ENCODE measurements at regions not wholly inside any gene's neighbourhood (a gene's known extent, or its start where the extent isn't known, plus 50 kb on each side); places are given as distances from the start of the nearest gene placed in this dataset.

GRCh38 chr11:111120161-111120560 is 125.4 kb upstream of the POU2AF2 start:
- DNase-seq (ENCODE audit: extremely low spot score): no peak
- TF ChIP-seq, protein P1, sequence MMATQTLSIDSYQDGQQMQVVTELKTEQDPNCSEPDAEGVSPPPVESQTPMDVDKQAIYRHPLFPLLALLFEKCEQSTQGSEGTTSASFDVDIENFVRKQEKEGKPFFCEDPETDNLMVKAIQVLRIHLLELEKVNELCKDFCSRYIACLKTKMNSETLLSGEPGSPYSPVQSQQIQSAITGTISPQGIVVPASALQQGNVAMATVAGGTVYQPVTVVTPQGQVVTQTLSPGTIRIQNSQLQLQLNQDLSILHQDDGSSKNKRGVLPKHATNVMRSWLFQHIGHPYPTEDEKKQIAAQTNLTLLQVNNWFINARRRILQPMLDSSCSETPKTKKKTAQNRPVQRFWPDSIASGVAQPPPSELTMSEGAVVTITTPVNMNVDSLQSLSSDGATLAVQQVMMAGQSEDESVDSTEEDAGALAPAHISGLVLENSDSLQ (IDR thresholded peaks at IDR 0.05): no peak
- no peak for TF ChIP-seq CTBP1 (IDR thresholded peaks at IDR 0.05; ENCODE audit: borderline replicate concordance)
- no peak for TF ChIP-seq FOXM1 (IDR thresholded peaks at IDR 0.05; ENCODE audit: borderline replicate concordance)
- no peak for TF ChIP-seq SUZ12 (IDR thresholded peaks at IDR 0.05)
- no peak for TF ChIP-seq LEF1 (IDR thresholded peaks at IDR 0.05; ENCODE audit: borderline replicate concordance)
- no peak for TF ChIP-seq ELF4 (IDR thresholded peaks at IDR 0.05)
- no peak for TF ChIP-seq ZNF384 (IDR thresholded peaks at IDR 0.05)
- TF ChIP-seq HDGF (IDR thresholded peaks at IDR 0.05; ENCODE audit: borderline replicate concordance): no peak
- TF ChIP-seq NFRKB (IDR thresholded peaks at IDR 0.05): no peak
- no peak for TF ChIP-seq L3MBTL2 (conservative IDR thresholded peaks at IDR 0.05)
- no peak for TF ChIP-seq BHLHE40 (IDR thresholded peaks at IDR 0.05; ENCODE audit: borderline replicate concordance)
- no peak for TF ChIP-seq ARNT (IDR thresholded peaks at IDR 0.05)
- POLR2A ChIA-PET: no interaction called here
- CTCF ChIA-PET: no interaction called here

DNA sequence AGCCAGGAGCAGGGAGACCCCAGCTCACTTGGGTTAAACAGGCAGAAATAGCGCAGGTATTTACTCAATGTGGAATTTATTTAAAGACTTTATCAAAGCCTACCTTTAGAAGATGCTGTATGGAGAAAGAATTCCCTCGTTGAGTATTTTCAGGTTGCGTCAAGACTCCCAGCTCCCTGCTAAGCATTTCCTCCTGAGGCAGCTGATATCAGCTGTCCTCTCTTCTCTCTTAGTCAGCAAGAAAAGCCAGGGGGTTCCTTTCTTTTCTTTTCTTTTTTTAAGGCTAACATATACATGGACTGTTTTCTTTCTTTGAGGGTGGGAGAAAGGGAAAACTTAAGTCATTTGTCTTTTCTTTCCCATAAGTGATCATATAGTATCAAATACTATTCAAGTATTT is 125.8 kb upstream of the POU2AF2 start:
- POLR2A ChIA-PET: no interaction called here
- DNase-seq (ENCODE audit: extremely low spot score): no peak
- CTCF ChIA-PET: no interaction called here
- TF ChIP-seq SUZ12 (IDR thresholded peaks at IDR 0.05) (no peak), FOXM1 (IDR thresholded peaks at IDR 0.05; ENCODE audit: borderline replicate concordance) (no peak), FOXA1 (IDR thresholded peaks at IDR 0.05) (no peak), CTBP1 (IDR thresholded peaks at IDR 0.05; ENCODE audit: borderline replicate concordance) (no peak), TARDBP (IDR thresholded peaks at IDR 0.05) (no peak)

- no peak for DNase-seq (ENCODE audit: extremely low spot score)
- POLR2A ChIA-PET: no interaction called here
- TF ChIP-seq BHLHE40 (IDR thresholded peaks at IDR 0.05; ENCODE audit: borderline replicate concordance): no peak
- TF ChIP-seq FOXM1 (IDR thresholded peaks at IDR 0.05; ENCODE audit: borderline replicate concordance): no peak
- no peak for TF ChIP-seq NFRKB (IDR thresholded peaks at IDR 0.05)
- no peak for TF ChIP-seq ZNF384 (IDR thresholded peaks at IDR 0.05)
- TF ChIP-seq TARDBP (IDR thresholded peaks at IDR 0.05): no peak
- no peak for TF ChIP-seq CTBP1 (IDR thresholded peaks at IDR 0.05; ENCODE audit: borderline replicate concordance)
- TF ChIP-seq ELF4 (IDR thresholded peaks at IDR 0.05): no peak
- no peak for TF ChIP-seq SUZ12 (IDR thresholded peaks at IDR 0.05)
- TF ChIP-seq, protein P1 (IDR thresholded peaks at IDR 0.05): no peak
- no peak for TF ChIP-seq L3MBTL2 (conservative IDR thresholded peaks at IDR 0.05)
- TF ChIP-seq FOXK2 (IDR thresholded peaks at IDR 0.05): no peak
- TF ChIP-seq HDGF (IDR thresholded peaks at IDR 0.05; ENCODE audit: borderline replicate concordance): no peak
- no peak for TF ChIP-seq LEF1 (IDR thresholded peaks at IDR 0.05; ENCODE audit: borderline replicate concordance)
- no peak for TF ChIP-seq SP1 (IDR thresholded peaks at IDR 0.05)
- TF ChIP-seq ARNT (IDR thresholded peaks at IDR 0.05): no peak
- TF ChIP-seq FOXA1 (IDR thresholded peaks at IDR 0.05): no peak
- CTCF ChIA-PET: no interaction called here
Measured at GRCh38 chr11:111115890-111116289, 129.6 kb upstream of the POU2AF2 start.

DNA sequence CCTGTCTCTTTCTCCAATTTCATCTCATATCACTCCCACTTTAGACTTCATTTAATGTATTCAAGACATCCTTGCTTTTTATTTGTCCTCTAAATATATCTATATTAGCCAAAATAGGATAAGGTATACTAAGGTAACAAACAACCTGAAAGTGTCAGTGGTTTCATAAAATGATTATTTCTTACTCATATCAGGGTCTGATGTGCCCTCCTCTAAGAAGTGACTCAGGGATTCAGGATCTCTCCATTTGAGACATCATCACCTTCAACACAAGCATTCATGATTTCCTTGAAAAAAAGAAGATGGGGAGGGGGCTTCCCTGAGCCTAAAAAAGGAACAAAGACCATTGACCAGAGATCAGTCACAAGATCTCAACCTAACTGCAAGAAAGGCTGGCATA is 131.4 kb upstream of the POU2AF2 start:
- no peak for DNase-seq (ENCODE audit: extremely low spot score)
- ChIA-PET CTCF (no interaction called here), POLR2A (no interaction called here)
- TF ChIP-seq L3MBTL2 (conservative IDR thresholded peaks at IDR 0.05): no peak
- TF ChIP-seq SUZ12 (IDR thresholded peaks at IDR 0.05): no peak
- TF ChIP-seq FOXM1 (IDR thresholded peaks at IDR 0.05; ENCODE audit: borderline replicate concordance): no peak

GRCh38 chr11:111112614-111113013 is 132.9 kb upstream of the POU2AF2 start:
- TF ChIP-seq ELF4 (IDR thresholded peaks at IDR 0.05): no peak
- no peak for TF ChIP-seq SP1 (IDR thresholded peaks at IDR 0.05)
- TF ChIP-seq SUZ12 (IDR thresholded peaks at IDR 0.05): no peak
- no peak for TF ChIP-seq BHLHE40 (IDR thresholded peaks at IDR 0.05; ENCODE audit: borderline replicate concordance)
- TF ChIP-seq HDGF (IDR thresholded peaks at IDR 0.05; ENCODE audit: borderline replicate concordance): no peak
- TF ChIP-seq FOXA1 (IDR thresholded peaks at IDR 0.05): no peak
- no peak for TF ChIP-seq LEF1 (IDR thresholded peaks at IDR 0.05; ENCODE audit: borderline replicate concordance)
- no peak for TF ChIP-seq ARNT (IDR thresholded peaks at IDR 0.05)
- no peak for TF ChIP-seq ZNF384 (IDR thresholded peaks at IDR 0.05)
- no peak for TF ChIP-seq L3MBTL2 (conservative IDR thresholded peaks at IDR 0.05)
- TF ChIP-seq, protein P1 (IDR thresholded peaks at IDR 0.05): no peak
- no peak for TF ChIP-seq NFRKB (IDR thresholded peaks at IDR 0.05)
- no peak for TF ChIP-seq FOXM1 (IDR thresholded peaks at IDR 0.05; ENCODE audit: borderline replicate concordance)
- TF ChIP-seq TARDBP (IDR thresholded peaks at IDR 0.05): no peak
- no peak for TF ChIP-seq FOXK2 (IDR thresholded peaks at IDR 0.05)
- no peak for TF ChIP-seq CTBP1 (IDR thresholded peaks at IDR 0.05; ENCODE audit: borderline replicate concordance)
- ChIA-PET CTCF (no interaction called here), POLR2A (no interaction called here)
- no peak for DNase-seq (ENCODE audit: extremely low spot score)

DNA sequence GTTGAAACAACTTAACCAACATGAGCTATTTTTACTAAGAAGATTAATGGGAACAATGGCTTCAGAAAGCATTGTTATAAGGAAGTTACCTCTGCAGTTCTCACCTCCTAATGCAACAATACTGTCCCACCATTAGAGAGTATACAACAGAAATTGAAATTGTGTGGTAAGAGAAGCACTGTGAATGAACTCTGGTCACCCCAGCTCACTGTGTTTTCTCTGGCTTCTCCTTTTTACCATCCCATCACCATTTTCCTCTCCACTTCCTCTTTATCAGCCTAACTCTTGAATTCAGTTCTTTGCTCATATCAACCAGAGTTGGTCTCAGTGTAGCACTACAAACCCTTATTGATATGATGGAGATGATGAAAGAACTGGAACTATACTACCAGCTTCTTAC is 138.0 kb upstream of the POU2AF2 start:
- no peak for DNase-seq (ENCODE audit: extremely low spot score)
- CTCF ChIA-PET: no interaction called here
- POLR2A ChIA-PET: no interaction called here
- TF ChIP-seq BHLHE40 (IDR thresholded peaks at IDR 0.05; ENCODE audit: borderline replicate concordance): no peak
- TF ChIP-seq, protein P1 (IDR thresholded peaks at IDR 0.05): no peak
